GM12878 (cell line): ENCODE measurements at regions not wholly inside any gene's neighbourhood (a gene's known extent, or its start where the extent isn't known, plus 50 kb on each side); places are given as distances from the start of the nearest gene placed in this dataset.

Experiments used
- ATAC-seq: fragments of 200-7000 bp; cut with Tn5 transposase; 3 replicates; pipeline ENCODE4 v1.9.1; 2020; ENCODE audit warnings: mild to moderate bottlenecking, moderate library complexity
- BruUV-seq: library from RNA; stranded (reverse); fragments of 400-500 nt; replicated peaks from 2 replicates; lab custom pipeline; 2021; lab: Mats Ljungman, UMichigan
- CTCF ChIA-PET: fragments of 300-600 bp; sonication (Branson Sonifier 250); formaldehyde crosslinking; extraction: SDS; loops from one replicate; lab custom pipeline; 2021; ENCODE audit warnings: inconsistent platforms; lab: Yijun Ruan, JAX
- POLR2A ChIA-PET: fragments of 350-600 bp; formaldehyde crosslinking; extraction: SDS; loops from one replicate; lab custom pipeline; 2021; ENCODE audit warnings: inconsistent platforms; lab: Charles Lee
- RAD21 ChIA-PET: fragments of 300-600 bp; sonication (Branson Sonifier 250); formaldehyde crosslinking; loops from one replicate; lab custom pipeline; 2023; ENCODE audit warnings: antibody characterized with exemption; ENCODE audit not compliant: unreplicated experiment; lab: Charles Lee
- SMC1A ChIA-PET: fragments of 300-600 bp; sonication (Branson Sonifier 250); formaldehyde crosslinking; loops from one replicate; lab custom pipeline; 2023; ENCODE audit not compliant: unreplicated experiment, uncharacterized antibody; lab: Charles Lee
- DNase-seq: peaks from one replicate; pipeline ENCODE4 v3.0.0-alpha.2; 2011; ENCODE audit warnings: low read depth, low spot score
- FAIRE-seq: peaks from 3 replicates; lab custom pipeline; 2011; peaks lifted over from hg19 to GRCh38; lab: Jason Lieb, UNC
- H2AFZ ChIP-seq: 2 replicates; pipeline ENCODE4 v1.6.0; 2011; ENCODE audit warnings: low read depth, low read length, control low read depth; ENCODE audit not compliant: control insufficient read depth
- H3K27ac ChIP-seq: 2 replicates; pipeline ENCODE4 v1.5.1; 2011; ENCODE audit warnings: control low read depth; ENCODE audit not compliant: control insufficient read depth, insufficient read depth
- H3K27me3 ChIP-seq, 2 experiments: replicated peaks in 1 of 2; 2 replicates each; pipeline versions ENCODE4 v1.6.0 to v1.6.1; 2011; ENCODE audit warnings: low read length in 1 of 2; ENCODE audit not compliant: control insufficient read depth in 2 of 2, insufficient read depth in 2 of 2
- H3K36me3 ChIP-seq, 2 experiments: 2 replicates each; pipeline ENCODE4 v1.5.1; 2011; ENCODE audit warnings: low read length in 1 of 2; ENCODE audit not compliant: control insufficient read depth in 2 of 2, insufficient read depth in 2 of 2
- H3K4me1 ChIP-seq: 2 replicates; pipeline ENCODE4 v1.6.1; 2011; ENCODE audit warnings: mild to moderate bottlenecking, low read length, moderate library complexity, mixed read lengths; ENCODE audit not compliant: control insufficient read depth, insufficient read depth
- H3K4me2 ChIP-seq: 2 replicates; pipeline ENCODE4 v1.6.0; 2011; ENCODE audit warnings: control low read depth; ENCODE audit not compliant: control insufficient read depth, insufficient read depth
- H3K4me3 ChIP-seq: fragments of 200-600 bp; sonication (generic); 2 replicates; pipeline ENCODE4 v1.5.1; 2016
- H3K79me2 ChIP-seq: 2 replicates; pipeline ENCODE4 v1.6.0; 2011; ENCODE audit warnings: low read length; ENCODE audit not compliant: control insufficient read depth, insufficient read depth
- H3K9ac ChIP-seq: 2 replicates; pipeline ENCODE4 v1.8.0; 2011; ENCODE audit warnings: low read length, control low read depth, mixed read lengths; ENCODE audit not compliant: control insufficient read depth, insufficient read depth
- H3K9me3 ChIP-seq: replicated peaks from 3 replicates; pipeline ENCODE4 v1.5.1; 2011; ENCODE audit warnings: mild to moderate bottlenecking, low read length; ENCODE audit not compliant: control insufficient read depth, insufficient read depth
- H4K20me1 ChIP-seq: 2 replicates; pipeline ENCODE4 v1.6.0; 2011; ENCODE audit not compliant: control insufficient read depth, insufficient read depth
- EED ChIP-seq: sonication (generic); IDR thresholded peaks from 2 replicates; pipeline ENCODE4 v1.6.1; 2016; ENCODE audit warnings: antibody characterized with exemption, low read depth
- IKZF1 ChIP-seq: fragments of 450-650 bp; conservative IDR thresholded peaks from 2 replicates; pipeline ENCODE4 v1.6.1; 2017; ENCODE audit warnings: antibody characterized with exemption, mild to moderate bottlenecking
- MEF2B ChIP-seq: fragments of 450-650 bp; IDR thresholded peaks from 2 replicates; pipeline ENCODE4 v1.6.1; 2018; ENCODE audit warnings: mild to moderate bottlenecking, moderate library complexity; ENCODE audit not compliant: partially characterized antibody, poor library complexity, severe bottlenecking
- MXI1 ChIP-seq: fragments of 150-350 bp; IDR thresholded peaks from 2 replicates; pipeline ENCODE4 v1.6.1; 2011; ENCODE audit warnings: low read depth, mild to moderate bottlenecking, inconsistent platforms, low read length, improper control_type of control experiment
- MYB ChIP-seq: fragments of 150-350 bp; IDR thresholded peaks from 2 replicates; pipeline ENCODE4 v1.6.1; 2014; ENCODE audit warnings: mild to moderate bottlenecking, low read depth, low read length, borderline replicate concordance
- NBN ChIP-seq: fragments of 450-650 bp; IDR thresholded peaks from 2 replicates; pipeline ENCODE4 v1.6.1; 2016
- NFIC ChIP-seq: IDR thresholded peaks from 2 replicates; pipeline ENCODE4 v1.6.1; 2012; ENCODE audit warnings: low read depth, mild to moderate bottlenecking, inconsistent platforms, low read length, moderate library complexity
- NR2C1 ChIP-seq: fragments of 450-650 bp; IDR thresholded peaks from 2 replicates; pipeline ENCODE4 v1.6.1; 2017; ENCODE audit warnings: antibody characterized with exemption, mild to moderate bottlenecking, moderate library complexity
- RAD21 ChIP-seq: IDR thresholded peaks from 2 replicates; pipeline ENCODE4 v1.6.1; 2011; ENCODE audit warnings: mild to moderate bottlenecking, low read depth, low read length, moderate library complexity; ENCODE audit not compliant: insufficient read depth
- SREBF1 ChIP-seq: IDR thresholded peaks from 2 replicates; pipeline ENCODE4 v1.6.1; 2012; ENCODE audit warnings: mild to moderate bottlenecking, low read length
- SREBF2 ChIP-seq: IDR thresholded peaks from 2 replicates; pipeline ENCODE4 v1.6.1; 2012; ENCODE audit warnings: mild to moderate bottlenecking, low read length
- TARDBP ChIP-seq: IDR thresholded peaks from 2 replicates; pipeline ENCODE4 v1.6.1; 2016; ENCODE audit warnings: borderline replicate concordance
- USF2 ChIP-seq: IDR thresholded peaks from 2 replicates; pipeline ENCODE4 v1.6.1; 2011; ENCODE audit warnings: low read depth, low read length, improper control_type of control experiment, borderline replicate concordance
- ZNF384 ChIP-seq: IDR thresholded peaks from 2 replicates; pipeline ENCODE4 v1.6.1; 2012; ENCODE audit warnings: low read depth, mild to moderate bottlenecking, low read length, improper control_type of control experiment, borderline replicate concordance
- ZNF622 ChIP-seq: fragments of 450-650 bp; IDR thresholded peaks from 2 replicates; pipeline ENCODE4 v1.6.1; 2017; ENCODE audit warnings: mild to moderate bottlenecking, inconsistent platforms
- WGBS: methylation state at CpG from one replicate; pipeline ENCODE4 v1.1.6; 2016; ENCODE audit warnings: low lambda C conversion rate; ENCODE audit not compliant: insufficient replicate concordance, insufficient coverage; ENCODE audit errors: missing lambda C conversion rate; 5-methylcytosine and 5-hydroxymethylcytosine counted together
- in situ Hi-C: fragments of 300-500 bp; cut with MboI; formaldehyde crosslinking; loops from 9 replicates; pipeline ENCODE4 v1.14.3; 2018; ENCODE audit warnings: mixed read lengths
- intact Hi-C: fragments of 100-400 bp; cut with micrococcal nuclease; formaldehyde crosslinking; loops from one replicate; pipeline ENCODE4 v1.14.2; 2022; ENCODE audit not compliant: unreplicated experiment
- TF ChIP-seq, protein P1 (sequence below): IDR thresholded peaks from 2 replicates; pipeline ENCODE4 v1.6.1; 2012; ENCODE audit warnings: low read length, inconsistent platforms
- TF ChIP-seq, protein P2 (sequence below): fragments of 450-650 bp; IDR thresholded peaks from 2 replicates; pipeline ENCODE4 v1.6.1; 2016; ENCODE audit warnings: mild to moderate bottlenecking, moderate library complexity, borderline replicate concordance
- TF ChIP-seq, protein P3 (sequence below): IDR thresholded peaks from 2 replicates; pipeline ENCODE4 v1.6.1; 2011; ENCODE audit warnings: low read depth, mild to moderate bottlenecking, low read length, moderate library complexity, borderline replicate concordance; ENCODE audit errors: extremely low read depth

DNA sequence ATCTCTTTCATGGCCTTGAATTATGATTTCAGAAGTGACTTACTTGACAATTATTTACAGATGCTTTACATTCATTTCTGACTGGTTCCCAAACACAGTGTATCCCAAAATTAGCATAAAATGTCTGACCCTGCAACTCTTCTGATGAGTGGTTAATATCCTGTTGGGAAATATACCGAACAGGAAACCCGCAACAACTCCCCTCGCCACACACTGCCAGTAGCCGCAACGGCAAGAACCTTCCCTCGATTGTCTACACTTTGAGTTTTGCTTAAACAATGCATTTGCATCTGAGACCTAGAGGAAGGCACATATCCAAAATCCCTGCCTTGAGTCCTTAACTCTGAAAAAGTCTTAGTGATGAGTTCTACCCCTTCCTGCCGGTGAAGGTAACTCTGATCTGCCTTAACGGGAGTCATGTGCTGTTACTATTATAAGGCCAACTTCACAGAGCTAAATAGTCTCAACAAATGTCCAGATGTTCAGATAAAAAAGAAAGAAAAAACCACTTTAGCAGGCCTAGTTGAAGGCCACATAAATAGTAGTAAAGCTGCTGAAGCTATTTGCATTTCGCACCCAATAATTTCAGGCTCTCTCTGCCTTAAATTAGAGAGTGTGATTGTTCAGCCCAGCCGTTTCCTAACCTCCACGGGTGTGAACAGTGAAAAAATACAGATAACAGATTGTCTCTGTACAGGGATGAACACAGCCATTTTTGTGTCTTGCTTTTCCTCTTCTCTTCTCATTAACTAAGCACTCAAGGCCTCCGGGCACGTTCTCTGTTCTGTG, 321.1 kb downstream of the HS3ST3B1 start (continued):
- TF ChIP-seq TARDBP: no peak
- TF ChIP-seq ZNF622: no peak
- TF ChIP-seq MYB: no peak
- TF ChIP-seq EED: no peak
- TF ChIP-seq USF2: no peak
- no peak for TF ChIP-seq ZNF384
- TF ChIP-seq NR2C1: no peak

- Histone ChIP-seq H3K4me1 (no peaks in the 10 kb centered on the region), H4K20me1 (no peaks in the 10 kb centered on the region), H3K4me3 (no peak overlapping the region), H3K36me3 (no peaks in the 10 kb centered on the region), H3K79me2 (no peaks in the 10 kb centered on the region), H3K27ac (no peak overlapping the region), H2AFZ (no peak overlapping the region), H3K27me3 (no peaks in the 10 kb centered on the region), H3K9ac (no peak overlapping the region), H3K4me2 (no peak overlapping the region), H3K9me3 (no peaks in the 10 kb centered on the region)
- ATAC-seq (no peak), FAIRE-seq (no peak), DNase-seq (no peak)
- in situ Hi-C loops (loop anchor here (10.0 kb wide), 1 partner anchor 65 kb away; no protein-coding TSS in a partner anchor), intact Hi-C loops (no loop called here)
- WGBS: 25% methylated on average over 4 of the region's 4 CpGs
- CTCF ChIA-PET: no interaction called here
- RAD21 ChIA-PET: no interaction called here
- POLR2A ChIA-PET: no interaction called here
- BruUV-seq: no TSS peak
- SMC1A ChIA-PET: no interaction called here
- TF ChIP-seq, protein P1, sequence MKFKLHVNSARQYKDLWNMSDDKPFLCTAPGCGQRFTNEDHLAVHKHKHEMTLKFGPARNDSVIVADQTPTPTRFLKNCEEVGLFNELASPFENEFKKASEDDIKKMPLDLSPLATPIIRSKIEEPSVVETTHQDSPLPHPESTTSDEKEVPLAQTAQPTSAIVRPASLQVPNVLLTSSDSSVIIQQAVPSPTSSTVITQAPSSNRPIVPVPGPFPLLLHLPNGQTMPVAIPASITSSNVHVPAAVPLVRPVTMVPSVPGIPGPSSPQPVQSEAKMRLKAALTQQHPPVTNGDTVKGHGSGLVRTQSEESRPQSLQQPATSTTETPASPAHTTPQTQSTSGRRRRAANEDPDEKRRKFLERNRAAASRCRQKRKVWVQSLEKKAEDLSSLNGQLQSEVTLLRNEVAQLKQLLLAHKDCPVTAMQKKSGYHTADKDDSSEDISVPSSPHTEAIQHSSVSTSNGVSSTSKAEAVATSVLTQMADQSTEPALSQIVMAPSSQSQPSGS: no peak
- TF ChIP-seq, protein P2, sequence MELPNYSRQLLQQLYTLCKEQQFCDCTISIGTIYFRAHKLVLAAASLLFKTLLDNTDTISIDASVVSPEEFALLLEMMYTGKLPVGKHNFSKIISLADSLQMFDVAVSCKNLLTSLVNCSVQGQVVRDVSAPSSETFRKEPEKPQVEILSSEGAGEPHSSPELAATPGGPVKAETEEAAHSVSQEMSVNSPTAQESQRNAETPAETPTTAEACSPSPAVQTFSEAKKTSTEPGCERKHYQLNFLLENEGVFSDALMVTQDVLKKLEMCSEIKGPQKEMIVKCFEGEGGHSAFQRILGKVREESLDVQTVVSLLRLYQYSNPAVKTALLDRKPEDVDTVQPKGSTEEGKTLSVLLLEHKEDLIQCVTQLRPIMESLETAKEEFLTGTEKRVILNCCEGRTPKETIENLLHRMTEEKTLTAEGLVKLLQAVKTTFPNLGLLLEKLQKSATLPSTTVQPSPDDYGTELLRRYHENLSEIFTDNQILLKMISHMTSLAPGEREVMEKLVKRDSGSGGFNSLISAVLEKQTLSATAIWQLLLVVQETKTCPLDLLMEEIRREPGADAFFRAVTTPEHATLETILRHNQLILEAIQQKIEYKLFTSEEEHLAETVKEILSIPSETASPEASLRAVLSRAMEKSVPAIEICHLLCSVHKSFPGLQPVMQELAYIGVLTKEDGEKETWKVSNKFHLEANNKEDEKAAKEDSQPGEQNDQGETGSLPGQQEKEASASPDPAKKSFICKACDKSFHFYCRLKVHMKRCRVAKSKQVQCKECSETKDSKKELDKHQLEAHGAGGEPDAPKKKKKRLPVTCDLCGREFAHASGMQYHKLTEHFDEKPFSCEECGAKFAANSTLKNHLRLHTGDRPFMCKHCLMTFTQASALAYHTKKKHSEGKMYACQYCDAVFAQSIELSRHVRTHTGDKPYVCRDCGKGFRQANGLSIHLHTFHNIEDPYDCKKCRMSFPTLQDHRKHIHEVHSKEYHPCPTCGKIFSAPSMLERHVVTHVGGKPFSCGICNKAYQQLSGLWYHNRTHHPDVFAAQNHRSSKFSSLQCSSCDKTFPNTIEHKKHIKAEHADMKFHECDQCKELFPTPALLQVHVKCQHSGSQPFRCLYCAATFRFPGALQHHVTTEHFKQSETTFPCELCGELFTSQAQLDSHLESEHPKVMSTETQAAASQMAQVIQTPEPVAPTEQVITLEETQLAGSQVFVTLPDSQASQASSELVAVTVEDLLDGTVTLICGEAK: no peak
- no peak for TF ChIP-seq RAD21
- TF ChIP-seq SREBF1: no peak
- no peak for TF ChIP-seq SREBF2
- no peak for TF ChIP-seq NFIC
- TF ChIP-seq MEF2B: no peak
- no peak for TF ChIP-seq MXI1
- no peak for TF ChIP-seq IKZF1
- TF ChIP-seq NBN: no peak
- TF ChIP-seq, protein P3, sequence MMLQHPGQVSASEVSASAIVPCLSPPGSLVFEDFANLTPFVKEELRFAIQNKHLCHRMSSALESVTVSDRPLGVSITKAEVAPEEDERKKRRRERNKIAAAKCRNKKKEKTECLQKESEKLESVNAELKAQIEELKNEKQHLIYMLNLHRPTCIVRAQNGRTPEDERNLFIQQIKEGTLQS: no peak
Measured at GRCh38 chr17:14619821-14620220, 318.9 kb downstream of the HS3ST3B1 start.
